ENCODE measurements at regions not wholly inside any gene's neighbourhood (a gene's known extent, or its start where the extent isn't known, plus 50 kb on each side); places are given as distances from the start of the nearest gene placed in this dataset.

DNA sequence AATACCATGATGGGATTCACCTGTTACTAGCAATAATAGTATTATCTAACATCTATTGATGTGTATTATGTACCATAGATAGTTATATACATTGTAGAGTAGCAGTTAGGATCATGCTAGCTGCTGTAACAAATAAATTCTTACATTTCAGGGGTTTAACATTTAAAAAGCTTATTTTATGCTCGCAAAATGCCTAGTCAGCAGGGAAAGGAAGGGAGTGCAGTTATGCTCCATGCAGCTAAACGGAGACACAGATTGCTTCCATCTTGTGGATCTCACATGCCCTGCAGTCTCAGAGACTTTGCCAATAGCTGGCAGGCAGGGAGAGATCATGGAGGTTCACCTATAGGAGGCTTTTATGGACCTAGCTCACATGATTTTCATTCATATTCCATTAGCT lies 364.1 kb downstream of the TOX3 start:
- no peak for TF ChIP-seq RARB (CRISPR knock-in tag; IDR thresholded peaks at IDR 0.05)
- no peak for TF ChIP-seq ZFP30 (CRISPR knock-in tag; IDR thresholded peaks at IDR 0.05)
